Activated CD4-positive, alpha-beta T cell treated with anti-CD3 and anti-CD28 coated beads, Interleukin-2, amount 10 ng/mL, durations not matched to agents 7 days and 5 days (primary cell): ENCODE measurements at regions not wholly inside any gene's neighbourhood (a gene's known extent, or its start where the extent isn't known, plus 50 kb on each side); places are given as distances from the start of the nearest gene placed in this dataset.

Experiments used
- CTCF ChIA-PET: fragments of 350-600 bp; sonication (Branson Sonifier 250); formaldehyde crosslinking; loops from one replicate; lab custom pipeline; 2021; ENCODE audit warnings: antibody characterized with exemption; lab: Charles Lee
- POLR2A ChIA-PET: fragments of 350-600 bp; sonication (Branson Sonifier 250); formaldehyde crosslinking; loops from one replicate; lab custom pipeline; 2021; ENCODE audit warnings: antibody characterized with exemption; lab: Charles Lee
- DNase-seq: peaks from one replicate; pipeline ENCODE4 v3.0.0-alpha.2; 2020
- H3K27ac Mint-ChIP-seq: one replicate; pipeline ENCODE4 v1.8.0; 2021; ENCODE audit warnings: mild to moderate bottlenecking, moderate library complexity, mixed read lengths
- H3K27me3 Mint-ChIP-seq: one replicate; pipeline ENCODE4 v1.8.0; 2021; ENCODE audit warnings: mixed read lengths
- H3K36me3 Mint-ChIP-seq: one replicate; pipeline ENCODE4 v1.8.0; 2021; ENCODE audit warnings: low read depth, mixed read lengths
- H3K4me1 Mint-ChIP-seq: one replicate; pipeline ENCODE4 v1.8.0; 2021; ENCODE audit warnings: mixed read lengths
- H3K4me3 Mint-ChIP-seq: one replicate; pipeline ENCODE4 v1.8.0; 2021; ENCODE audit warnings: mild to moderate bottlenecking, moderate library complexity, mixed read lengths
- H3K9me3 Mint-ChIP-seq: one replicate; pipeline ENCODE4 v1.8.0; 2021; ENCODE audit warnings: mixed read lengths

DNA sequence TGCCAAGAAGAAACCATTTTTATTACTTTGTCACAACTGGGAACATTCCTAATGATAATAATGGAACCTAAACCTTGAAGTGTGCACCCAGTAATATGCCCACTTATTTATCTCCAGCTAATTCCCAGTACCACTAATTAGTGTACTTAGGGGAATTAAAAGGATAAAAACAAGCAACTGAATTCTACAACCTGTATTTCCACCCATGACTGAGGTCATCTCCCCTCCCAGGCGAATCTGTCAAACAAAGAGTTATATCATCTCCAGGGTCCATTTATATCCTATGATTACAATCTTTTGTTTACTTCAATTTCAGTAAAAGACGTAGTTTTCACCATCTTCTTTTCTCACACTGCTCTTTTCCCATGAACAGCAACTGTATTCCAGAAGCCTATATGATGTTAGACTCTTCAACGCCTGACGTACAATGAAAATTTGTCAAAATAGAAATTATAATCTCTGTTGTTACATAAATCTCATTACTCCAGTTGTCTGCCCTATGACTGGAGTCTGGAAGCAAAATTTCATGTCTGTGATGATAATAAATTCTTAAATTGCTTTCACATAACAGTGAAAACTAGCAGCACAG, 177.6 kb downstream of the GOLIM4 start:
- H3K4me3 Mint-ChIP-seq = no peak overlapping the region
- ChIA-PET POLR2A (no interaction called here), CTCF (no interaction called here)
- H3K27ac Mint-ChIP-seq = no peak overlapping the region
- peaks cover 4% of the 10 kb centered on the region for H3K27me3 Mint-ChIP-seq
- H3K36me3 Mint-ChIP-seq = no peaks in the 10 kb centered on the region
- DNase-seq = no peak
- H3K4me1 Mint-ChIP-seq = no peaks in the 10 kb centered on the region
- no peaks in the 10 kb centered on the region for H3K9me3 Mint-ChIP-seq

DNA sequence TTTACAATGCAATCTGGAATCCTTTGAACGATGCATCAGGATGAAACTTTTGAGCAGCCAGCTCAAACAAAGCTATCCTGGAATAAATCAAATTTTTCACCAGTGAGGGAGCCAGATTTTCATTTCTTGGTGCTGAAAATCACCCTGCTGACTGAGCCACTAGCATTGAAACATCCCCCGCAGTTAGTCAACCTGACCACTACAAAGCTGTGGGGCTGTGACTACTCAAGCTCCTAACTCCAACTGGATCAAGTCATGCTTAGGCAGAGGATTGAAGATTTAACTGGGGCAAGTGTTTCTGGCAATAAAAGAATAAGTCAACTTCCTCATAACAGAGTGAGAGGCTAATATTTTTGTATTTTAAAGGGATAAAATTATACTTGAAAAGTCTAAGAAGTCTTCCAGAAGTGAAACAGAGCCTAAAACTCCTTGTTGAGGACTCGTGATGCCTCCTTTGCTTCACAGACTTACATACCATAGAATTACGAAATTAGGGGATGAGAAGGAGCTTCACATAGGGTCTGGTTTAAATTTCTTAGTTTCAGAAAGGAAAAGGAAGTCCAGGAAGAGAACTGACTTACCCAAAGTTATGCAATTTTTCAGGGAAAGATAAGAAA, 177.8 kb downstream of the SERPINI1 start:
- H3K9me3 Mint-ChIP-seq = no peaks in the 10 kb centered on the region
- DNase-seq = no peak
- ChIA-PET POLR2A (interaction anchor here (0.6 kb wide), 1 partner anchor 153 kb away, joined by 5 read pairs; no protein-coding TSS in a partner anchor), CTCF (no interaction called here)
- H3K36me3 Mint-ChIP-seq = no peaks in the 10 kb centered on the region
- H3K4me3 Mint-ChIP-seq = no peak overlapping the region
- H3K27ac Mint-ChIP-seq = no peak overlapping the region
- H3K27me3 Mint-ChIP-seq = peaks cover 3% of the 10 kb centered on the region
- no peaks in the 10 kb centered on the region for H3K4me1 Mint-ChIP-seq

DNA sequence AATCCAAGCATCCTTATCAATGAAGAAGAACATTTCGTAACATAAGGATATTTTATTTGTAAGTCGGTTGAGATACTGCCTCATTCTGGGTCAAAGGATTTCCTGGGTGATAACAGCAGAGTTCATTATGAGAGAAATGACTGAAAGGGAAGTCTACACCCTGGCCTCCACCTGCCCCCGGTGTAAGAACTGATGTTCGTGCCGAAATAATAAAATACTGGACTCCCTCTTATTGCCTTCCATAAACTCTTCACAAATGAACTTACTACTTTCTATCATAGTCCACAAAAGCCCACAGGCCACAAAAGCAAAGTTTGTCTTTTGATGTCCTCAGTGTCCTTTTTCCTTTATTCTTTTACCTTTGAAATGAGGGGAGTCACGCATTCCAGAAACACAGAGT, 174.4 kb downstream of the SERPINI1 start:
- ChIA-PET CTCF (no interaction called here), POLR2A (no interaction called here)
- H3K4me3 Mint-ChIP-seq = no peak overlapping the region
- H3K27ac Mint-ChIP-seq = no peak overlapping the region
- H3K36me3 Mint-ChIP-seq = no peaks in the 10 kb centered on the region
- no peaks in the 10 kb centered on the region for H3K4me1 Mint-ChIP-seq
- no peak for DNase-seq
- no peaks in the 10 kb centered on the region for H3K9me3 Mint-ChIP-seq
- H3K27me3 Mint-ChIP-seq = peaks cover 3% of the 10 kb centered on the region

DNA sequence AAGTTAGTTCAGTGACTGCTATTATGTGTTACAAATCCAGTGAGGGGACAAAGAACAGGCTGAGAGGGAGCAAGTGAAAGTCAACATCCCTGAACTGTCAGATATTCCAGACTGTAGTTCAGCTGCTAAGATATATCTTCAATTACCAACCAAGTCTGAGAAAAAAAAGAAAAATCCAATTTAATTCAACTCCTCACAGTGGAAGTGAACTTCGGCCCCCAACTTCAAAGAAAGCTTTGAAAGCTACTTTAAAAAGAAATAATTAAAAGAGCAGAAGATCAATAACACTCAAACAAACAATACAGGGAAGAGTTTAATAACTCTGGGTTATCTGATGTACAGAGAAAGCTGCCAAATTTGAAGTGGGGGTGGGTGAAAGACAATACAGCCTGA, 174.0 kb downstream of the SERPINI1 start:
- Mint-ChIP-seq H3K4me3 (no peak overlapping the region), H3K27me3 (peaks cover 3% of the 10 kb centered on the region), H3K36me3 (no peaks in the 10 kb centered on the region), H3K9me3 (no peaks in the 10 kb centered on the region), H3K27ac (no peak overlapping the region), H3K4me1 (no peaks in the 10 kb centered on the region)
- DNase-seq = no peak
- POLR2A ChIA-PET = no interaction called here
- CTCF ChIA-PET = no interaction called here

DNA sequence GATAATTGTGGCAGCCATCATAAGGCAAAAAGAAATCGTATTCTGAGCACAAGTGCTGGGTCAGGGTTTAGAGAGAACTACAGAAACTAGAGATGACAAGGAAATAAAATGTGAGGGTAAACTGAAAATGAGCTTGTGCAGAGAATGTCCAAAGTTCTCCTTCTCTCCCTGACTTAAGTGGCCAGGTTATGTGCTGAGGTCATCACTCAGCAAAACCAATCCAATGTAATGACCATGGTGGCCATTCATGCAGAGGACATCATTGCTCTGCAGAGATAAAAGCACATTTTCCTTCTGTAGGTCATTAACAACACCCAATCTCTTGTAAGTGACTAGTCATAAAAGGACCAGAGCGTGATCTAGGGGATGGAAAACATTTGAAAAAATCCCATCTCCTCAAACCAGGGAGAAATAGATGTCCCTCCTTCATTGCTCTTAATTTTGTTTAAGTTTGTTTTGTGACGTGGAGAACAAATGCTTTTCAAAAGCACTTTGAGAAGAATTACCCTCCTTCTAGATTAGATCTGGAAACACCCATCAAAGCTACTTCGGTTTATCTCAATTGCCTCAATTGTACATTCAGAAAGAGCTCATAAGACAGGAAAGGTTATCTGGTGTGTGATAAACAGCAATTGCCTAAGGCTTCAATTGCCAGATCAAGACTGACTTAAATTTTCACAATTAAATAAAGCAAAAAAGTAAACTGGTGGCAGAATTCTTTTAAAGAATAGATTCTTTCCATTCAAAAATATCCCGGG, 173.4 kb downstream of the SERPINI1 start:
- Mint-ChIP-seq H3K27ac (no peak overlapping the region), H3K27me3 (peaks cover 3% of the 10 kb centered on the region), H3K36me3 (no peaks in the 10 kb centered on the region), H3K4me1 (no peaks in the 10 kb centered on the region), H3K9me3 (no peaks in the 10 kb centered on the region), H3K4me3 (no peak overlapping the region)
- DNase-seq = no peak
- CTCF ChIA-PET = no interaction called here
- POLR2A ChIA-PET = no interaction called here

DNA sequence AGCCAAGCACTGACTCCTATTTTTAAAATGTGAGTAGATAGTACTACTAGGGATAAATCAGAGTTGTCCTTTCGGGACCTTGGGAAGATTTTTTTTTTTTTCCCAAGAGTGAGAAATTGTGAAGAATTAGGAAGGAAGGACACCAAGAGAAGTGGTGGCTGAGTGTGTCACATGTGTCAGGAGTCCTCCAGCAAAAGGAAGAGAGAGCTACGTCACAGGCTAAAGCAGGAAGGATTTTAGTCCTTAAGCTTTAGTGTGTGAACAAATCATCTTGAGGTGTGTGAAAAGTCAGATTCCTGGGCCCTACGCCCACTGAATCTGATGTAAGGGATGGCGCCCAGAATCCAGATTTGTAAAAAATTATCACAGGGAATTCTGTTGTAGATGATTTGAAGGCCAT, 172.7 kb downstream of the SERPINI1 start:
- no peaks in the 10 kb centered on the region for H3K9me3 Mint-ChIP-seq
- no peak overlapping the region for H3K27ac Mint-ChIP-seq
- no peak for DNase-seq
- no peaks in the 10 kb centered on the region for H3K4me1 Mint-ChIP-seq
- H3K36me3 Mint-ChIP-seq = no peaks in the 10 kb centered on the region
- no peak overlapping the region for H3K4me3 Mint-ChIP-seq
- ChIA-PET CTCF (interaction anchor here (0.6 kb wide), 1 partner anchor 151 kb away, joined by 3 read pairs; no protein-coding TSS in a partner anchor), POLR2A (no interaction called here)
- H3K27me3 Mint-ChIP-seq = peaks cover 3% of the 10 kb centered on the region

DNA sequence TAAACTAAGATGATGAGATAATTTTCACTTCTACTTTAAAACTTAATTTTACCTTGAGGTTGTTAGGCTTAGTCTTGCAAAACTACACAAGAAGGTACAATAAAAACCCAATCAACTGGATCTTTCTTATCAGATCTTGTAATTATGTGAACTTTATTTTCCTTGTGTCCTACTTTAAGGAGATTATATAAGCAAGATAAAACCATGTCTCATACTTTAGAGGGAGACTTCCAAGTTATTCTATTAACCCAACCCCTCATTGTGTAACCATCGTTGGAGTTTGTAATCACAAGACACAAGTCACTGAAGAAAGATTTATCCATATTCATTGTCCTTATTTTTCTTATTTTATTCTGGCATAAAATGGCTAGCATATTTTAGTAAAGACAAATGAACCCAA, 165.6 kb downstream of the SERPINI1 start:
- Mint-ChIP-seq H3K27me3 (peaks cover 5% of the 10 kb centered on the region), H3K36me3 (no peaks in the 10 kb centered on the region), H3K4me3 (no peak overlapping the region)

DNA sequence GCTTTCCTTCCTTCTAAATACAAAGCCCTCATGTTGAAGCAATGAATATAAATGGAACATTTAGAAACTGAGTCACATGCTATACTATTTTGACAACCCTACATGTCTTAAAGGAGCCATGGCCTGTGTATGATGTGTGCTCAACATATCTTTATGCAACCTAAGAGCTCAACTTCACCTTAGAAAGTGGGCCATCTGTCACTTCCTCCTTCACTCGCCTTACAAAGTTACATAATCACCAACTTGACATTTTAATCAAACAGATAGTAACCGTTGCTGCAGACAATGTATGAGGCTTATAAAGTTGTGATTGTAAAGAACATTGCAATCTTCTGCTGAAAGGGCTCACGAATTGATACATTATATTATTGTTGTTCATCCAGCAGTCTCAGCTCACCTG, 163.6 kb downstream of the SERPINI1 start:
- DNase-seq = no peak
- Mint-ChIP-seq H3K36me3 (no peaks in the 10 kb centered on the region), H3K4me1 (no peaks in the 10 kb centered on the region), H3K27ac (no peak overlapping the region), H3K4me3 (no peak overlapping the region), H3K9me3 (no peaks in the 10 kb centered on the region), H3K27me3 (peaks cover 5% of the 10 kb centered on the region)
- ChIA-PET POLR2A (no interaction called here), CTCF (no interaction called here)

More for the DNA sequence above, 165.6 kb downstream of the SERPINI1 start:
- no peak for DNase-seq
- H3K9me3 Mint-ChIP-seq = no peaks in the 10 kb centered on the region
- ChIA-PET CTCF (no interaction called here), POLR2A (no interaction called here)
- no peak overlapping the region for H3K27ac Mint-ChIP-seq
- H3K4me1 Mint-ChIP-seq = no peaks in the 10 kb centered on the region

DNA sequence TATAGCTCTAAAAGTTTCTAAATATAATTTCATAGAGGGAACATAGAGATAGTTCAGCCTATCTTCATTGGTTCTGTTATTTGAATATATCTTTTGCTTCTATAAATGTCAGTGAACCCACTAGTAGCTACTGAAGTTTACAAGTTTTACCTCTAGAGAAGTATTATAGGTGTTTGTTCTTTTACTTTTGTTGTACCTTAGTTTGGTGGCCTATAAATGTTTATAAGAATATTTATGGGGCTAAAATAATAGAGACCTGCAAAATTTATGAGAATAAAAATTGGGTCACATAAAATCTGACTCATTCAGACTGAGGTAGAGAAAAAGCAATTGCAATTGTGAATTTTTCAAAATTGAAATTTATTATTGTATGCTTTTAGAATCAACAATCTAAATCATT, 162.6 kb downstream of the SERPINI1 start:
- CTCF ChIA-PET = no interaction called here
- no peak overlapping the region for H3K4me3 Mint-ChIP-seq
- no peak overlapping the region for H3K27ac Mint-ChIP-seq

DNA sequence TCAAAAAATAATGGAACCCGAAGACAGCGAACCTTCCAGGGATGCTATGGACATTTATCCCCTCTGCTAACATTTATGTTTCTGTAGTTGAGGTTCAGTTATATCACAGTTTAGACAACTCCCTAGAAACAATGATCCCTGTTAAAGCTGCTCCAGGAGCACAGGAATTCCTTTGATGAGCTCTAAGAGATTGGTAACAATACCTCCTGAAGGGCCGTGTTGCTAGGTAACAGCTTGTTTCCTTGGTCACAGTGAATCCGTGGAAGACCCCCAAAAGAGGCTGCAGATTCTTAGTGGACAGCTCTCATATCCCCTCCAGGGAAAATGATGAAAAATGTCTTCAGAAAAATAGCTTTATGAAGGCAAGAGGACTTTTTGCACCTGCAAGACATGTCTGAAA, 160.2 kb downstream of the SERPINI1 start:
- H3K36me3 Mint-ChIP-seq = no peaks in the 10 kb centered on the region
- ChIA-PET POLR2A (no interaction called here), CTCF (interaction anchor here (0.5 kb wide), 1 partner anchor 989 kb away, joined by 3 read pairs; no protein-coding TSS in a partner anchor)
- peaks cover 4% of the 10 kb centered on the region for H3K27me3 Mint-ChIP-seq
- no peak overlapping the region for H3K27ac Mint-ChIP-seq
- no peak for DNase-seq
- no peak overlapping the region for H3K4me3 Mint-ChIP-seq
- no peaks in the 10 kb centered on the region for H3K9me3 Mint-ChIP-seq
- no peaks in the 10 kb centered on the region for H3K4me1 Mint-ChIP-seq

More for the DNA sequence above, 162.6 kb downstream of the SERPINI1 start:
- Mint-ChIP-seq H3K27me3 (peaks cover 5% of the 10 kb centered on the region), H3K4me1 (no peaks in the 10 kb centered on the region), H3K36me3 (no peaks in the 10 kb centered on the region), H3K9me3 (no peaks in the 10 kb centered on the region)
- POLR2A ChIA-PET = no interaction called here
- no peak for DNase-seq

DNA sequence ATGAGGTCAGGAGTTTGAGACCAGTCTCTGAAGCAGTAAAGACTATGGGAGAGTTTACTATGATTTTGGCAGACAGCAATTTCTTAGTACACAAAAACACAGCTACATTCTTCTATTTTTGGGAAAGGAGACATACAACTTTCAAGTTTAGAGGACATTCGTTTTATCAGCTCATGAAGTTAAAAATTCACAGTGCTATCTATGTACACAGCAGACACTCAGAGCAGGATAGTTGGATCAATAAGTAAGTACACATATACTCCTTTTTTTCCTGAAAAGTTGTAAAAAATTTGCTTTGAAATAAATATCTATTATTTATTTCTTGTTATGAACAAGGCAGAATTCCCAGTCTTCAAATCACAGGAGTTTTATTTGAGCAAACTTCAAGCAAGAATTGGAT, 159.7 kb downstream of the SERPINI1 start:
- POLR2A ChIA-PET = no interaction called here
- Mint-ChIP-seq H3K4me1 (no peaks in the 10 kb centered on the region), H3K27me3 (peaks cover 2% of the 10 kb centered on the region), H3K36me3 (no peaks in the 10 kb centered on the region), H3K27ac (no peak overlapping the region), H3K9me3 (no peaks in the 10 kb centered on the region), H3K4me3 (no peak overlapping the region)
- DNase-seq = no peak
- CTCF ChIA-PET = interaction anchor here (0.5 kb wide), 1 partner anchor 988 kb away, joined by 3 read pairs; no protein-coding TSS in a partner anchor

DNA sequence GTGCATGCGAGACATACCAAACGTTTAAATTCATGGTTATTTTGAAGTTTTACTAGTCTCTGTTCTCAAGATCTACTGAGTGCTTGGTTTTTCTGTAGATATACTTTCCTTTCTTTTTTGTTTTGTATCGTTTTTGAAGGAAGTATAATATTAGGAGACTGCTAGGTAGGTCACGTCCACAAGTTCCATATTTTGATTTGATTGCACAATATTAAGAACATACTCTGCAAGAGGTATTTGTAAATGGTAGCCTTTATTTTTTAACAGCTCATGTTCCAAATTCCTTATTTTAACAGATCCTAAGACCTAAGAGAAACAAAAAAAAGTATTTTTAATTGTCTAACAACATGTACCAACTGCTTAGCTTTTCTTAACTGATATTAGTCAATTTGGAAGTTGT, 156.7 kb downstream of the SERPINI1 start:
- no peaks in the 10 kb centered on the region for H3K36me3 Mint-ChIP-seq
- no peak overlapping the region for H3K4me3 Mint-ChIP-seq
- H3K4me1 Mint-ChIP-seq = no peaks in the 10 kb centered on the region
- H3K27ac Mint-ChIP-seq = no peak overlapping the region
- no peak for DNase-seq
- peaks cover 1% of the 10 kb centered on the region for H3K27me3 Mint-ChIP-seq
- ChIA-PET CTCF (no interaction called here), POLR2A (no interaction called here)
- no peaks in the 10 kb centered on the region for H3K9me3 Mint-ChIP-seq

DNA sequence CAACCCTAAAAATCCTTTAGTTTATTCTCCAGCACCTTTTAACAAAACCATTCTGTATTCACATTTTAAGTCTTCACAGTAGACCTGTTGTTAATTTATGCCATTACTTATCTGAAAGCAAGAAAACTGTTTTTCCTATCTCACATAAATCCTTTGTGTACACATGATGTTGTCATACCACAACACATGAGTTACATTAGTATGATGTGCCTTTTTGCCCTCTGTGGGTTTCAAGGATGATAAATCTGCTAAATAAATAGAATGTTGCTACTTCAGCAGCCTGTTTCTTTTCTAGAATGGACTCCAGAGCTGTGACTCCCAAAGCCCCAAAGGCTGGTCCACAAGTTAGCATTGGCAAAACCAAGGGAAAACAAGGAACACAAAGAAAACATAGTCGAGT, 151.6 kb downstream of the SERPINI1 start:
- CTCF ChIA-PET = no interaction called here
- Mint-ChIP-seq H3K4me1 (no peaks in the 10 kb centered on the region), H3K36me3 (no peaks in the 10 kb centered on the region), H3K27me3 (peaks cover 14% of the 10 kb centered on the region), H3K9me3 (no peaks in the 10 kb centered on the region), H3K27ac (no peak overlapping the region), H3K4me3 (no peak overlapping the region)
- DNase-seq = no peak
- POLR2A ChIA-PET = no interaction called here
